Ovary (tissue), 7 donors: ENCODE measurements at regions not wholly inside any gene's neighbourhood (a gene's known extent, or its start where the extent isn't known, plus 50 kb on each side); places are given as distances from the start of the nearest gene placed in this dataset.

Experiments used
- DNase-seq, 5 donors: peaks; one replicate each; pipeline ENCODE4 v3.0.0-alpha.2; 2019 to 2020
- H3K27ac ChIP-seq, 2 donors: fragments of 200-600 bp; one replicate each; pipeline versions ENCODE4 v1.5.1 to v1.8.0; 2019 to 2022
- H3K27me3 ChIP-seq: fragments of 200-600 bp; one replicate; pipeline ENCODE4 v1.8.0; 2022
- H3K36me3 ChIP-seq: fragments of 200-600 bp; sonication (generic); one replicate; pipeline ENCODE4 v1.5.1; 2019
- H3K4me1 ChIP-seq: one replicate; pipeline ENCODE4 v1.8.1; 2013; ENCODE audit warnings: mild to moderate bottlenecking, moderate library complexity; ENCODE audit not compliant: insufficient read depth
- H3K4me3 ChIP-seq: fragments of 200-600 bp; sonication (generic); one replicate; pipeline ENCODE4 v1.5.1; 2017
- H3K9me3 ChIP-seq, 2 donors: fragments of 200-600 bp in 1 of 2; sonication (generic) in 1 of 2; one replicate each; pipeline versions ENCODE4 v1.5.1 to v1.8.1; 2013 to 2019; ENCODE audit warnings: mild to moderate bottlenecking in 1 of 2, moderate library complexity in 1 of 2
- EP300 ChIP-seq: sonication (generic); formaldehyde crosslinking; IDR thresholded peaks from one replicate; pipeline ENCODE4 v1.6.1; 2017; ENCODE audit warnings: antibody characterized with exemption
- POLR2A ChIP-seq: fragments of 450-650 bp; IDR thresholded peaks from one replicate; pipeline ENCODE4 v1.6.1; 2017; ENCODE audit warnings: antibody characterized with exemption, mild to moderate bottlenecking, moderate library complexity
- WGBS, 3 donors: extraction: QIAGEN DNeasy Blood & Tissue Kit in 1 of 3; methylation state at CpG; one replicate each; pipeline versions ENCODE4 v1.1.5 to v1.1.7; 2013 to 2017; 5-methylcytosine and 5-hydroxymethylcytosine counted together
- intact Hi-C, 4 donors: fragments of 100-400 bp; cut with DNase I; formaldehyde crosslinking; loops; one replicate each; pipeline versions ENCODE4 v1.11.0 to v1.15.1; 2022 to 2023
- TF ChIP-seq, protein P1 (sequence below), 3 donors: fragments of 450-650 bp in 2 of 3; fragments of 200-600 bp in 1 of 3; IDR thresholded peaks; one replicate each; pipeline versions ENCODE4 v1.5.1 to v1.8.0; 2016 to 2022; ENCODE audit warnings: antibody characterized with exemption in 3 of 3, mild to moderate bottlenecking in 1 of 3
- donor health status: DM: no; HTN: no; CAD: no; lungs with moderate emphysema.
- donor health status: DM: no; HTN: no; CAD: no.
- donor health status: Bipolar disorder and iron deficiency.
- donor health status: DM: no; HTN: no; CAD: no.
- donor health status: DM: yes; HTN: yes; CAD: no.

DNA sequence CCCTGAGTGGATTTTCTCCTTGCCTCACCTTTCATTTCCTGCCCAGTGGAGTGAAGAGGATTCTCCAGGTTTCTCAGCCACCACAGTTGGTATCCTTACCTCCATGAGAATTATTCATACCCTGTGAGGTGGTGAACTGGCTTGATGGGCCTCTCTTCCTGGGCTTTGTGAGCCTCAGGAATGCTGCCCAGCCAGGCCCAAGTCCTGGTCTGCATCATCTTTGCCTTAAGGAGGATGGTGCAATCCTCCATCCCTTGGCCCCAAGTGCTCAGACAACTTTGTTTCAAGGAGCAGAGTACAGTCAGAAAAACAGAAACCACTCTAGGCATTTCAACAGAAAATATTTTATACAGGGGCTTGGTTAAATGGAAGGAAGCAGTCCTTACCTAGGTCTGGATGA is 114.2 kb upstream of the CADM1 start:
- DNase-seq, result no peak
- TF ChIP-seq EP300 (no peak), POLR2A (no peak)
- TF ChIP-seq, protein P1, sequence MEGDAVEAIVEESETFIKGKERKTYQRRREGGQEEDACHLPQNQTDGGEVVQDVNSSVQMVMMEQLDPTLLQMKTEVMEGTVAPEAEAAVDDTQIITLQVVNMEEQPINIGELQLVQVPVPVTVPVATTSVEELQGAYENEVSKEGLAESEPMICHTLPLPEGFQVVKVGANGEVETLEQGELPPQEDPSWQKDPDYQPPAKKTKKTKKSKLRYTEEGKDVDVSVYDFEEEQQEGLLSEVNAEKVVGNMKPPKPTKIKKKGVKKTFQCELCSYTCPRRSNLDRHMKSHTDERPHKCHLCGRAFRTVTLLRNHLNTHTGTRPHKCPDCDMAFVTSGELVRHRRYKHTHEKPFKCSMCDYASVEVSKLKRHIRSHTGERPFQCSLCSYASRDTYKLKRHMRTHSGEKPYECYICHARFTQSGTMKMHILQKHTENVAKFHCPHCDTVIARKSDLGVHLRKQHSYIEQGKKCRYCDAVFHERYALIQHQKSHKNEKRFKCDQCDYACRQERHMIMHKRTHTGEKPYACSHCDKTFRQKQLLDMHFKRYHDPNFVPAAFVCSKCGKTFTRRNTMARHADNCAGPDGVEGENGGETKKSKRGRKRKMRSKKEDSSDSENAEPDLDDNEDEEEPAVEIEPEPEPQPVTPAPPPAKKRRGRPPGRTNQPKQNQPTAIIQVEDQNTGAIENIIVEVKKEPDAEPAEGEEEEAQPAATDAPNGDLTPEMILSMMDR (IDR thresholded peaks at IDR 0.05), result no peak
- Histone ChIP-seq H3K4me3 (no peak overlapping the region), H3K27ac (no peak overlapping the region), H3K9me3 (no peaks in the 10 kb centered on the region), H3K4me1 (peaks cover 5% of the 10 kb centered on the region), H3K27me3 (no peaks in the 10 kb centered on the region), H3K36me3 (no peaks in the 10 kb centered on the region)
- intact Hi-C loops, result no loop called here

DNA sequence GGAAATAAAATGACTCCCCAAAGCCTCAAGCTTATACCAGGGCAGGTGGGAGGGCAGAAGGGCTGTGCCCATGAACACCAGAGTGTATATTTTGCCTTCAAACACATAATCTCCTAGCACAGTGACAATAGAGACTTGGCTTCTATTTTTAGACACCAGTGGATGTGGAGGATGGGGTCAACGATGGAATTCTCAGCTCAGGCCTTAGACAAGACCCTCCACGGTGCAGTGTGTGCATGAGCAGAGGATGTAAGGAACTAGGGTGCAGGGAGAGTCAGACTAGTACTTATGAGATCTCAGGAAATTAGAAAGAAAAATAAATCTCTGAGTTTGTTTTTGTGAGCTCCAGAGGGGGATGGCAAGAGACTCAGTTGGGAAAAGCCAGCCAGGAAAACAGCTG is 113.6 kb upstream of the CADM1 start:
- Histone ChIP-seq H3K9me3 (no peaks in the 10 kb centered on the region), H3K36me3 (no peaks in the 10 kb centered on the region), H3K4me1 (peaks cover 1% of the 10 kb centered on the region), H3K27ac (no peak overlapping the region), H3K4me3 (no peak overlapping the region), H3K27me3 (no peaks in the 10 kb centered on the region)
- 37 to 40% (median 38%) methylated on average over 2 of the region's 2 CpGs for WGBS, 3 donors
- no peak for DNase-seq
- intact Hi-C loops, result no loop called here
- TF ChIP-seq POLR2A (no peak), EP300 (no peak)
- TF ChIP-seq, protein P1 (IDR thresholded peaks at IDR 0.05), result no peak

DNA sequence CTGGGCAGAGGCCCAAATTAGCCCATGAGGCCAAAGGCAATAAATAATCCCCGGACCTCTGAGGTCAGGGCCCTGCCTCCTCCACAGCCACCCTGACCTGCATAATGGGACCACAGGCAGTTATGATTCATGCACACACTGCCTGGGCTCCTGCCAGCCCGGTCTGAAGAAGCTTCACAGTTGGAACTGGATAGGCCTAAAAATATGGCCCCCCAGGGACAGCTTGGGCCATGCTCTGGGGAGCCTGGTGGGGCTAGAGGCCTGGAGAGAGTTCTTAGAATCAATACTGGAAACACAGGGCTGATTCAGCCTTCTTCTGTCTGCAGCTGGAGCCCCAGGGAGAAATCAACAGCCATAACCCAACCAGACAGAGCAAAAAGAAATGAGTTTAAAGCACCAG is 112.8 kb upstream of the CADM1 start:
- Histone ChIP-seq H3K4me3 (no peak overlapping the region), H3K36me3 (no peaks in the 10 kb centered on the region), H3K27ac (no peak overlapping the region), H3K9me3 (no peaks in the 10 kb centered on the region), H3K4me1 (no peaks in the 10 kb centered on the region), H3K27me3 (no peaks in the 10 kb centered on the region)
- DNase-seq, result no peak
- 0 to 15% (median 9%) methylated on average over 2 of the region's 2 CpGs for WGBS, 3 donors
- no peak for TF ChIP-seq EP300
- TF ChIP-seq, protein P1 (IDR thresholded peaks at IDR 0.05), result no peak
- intact Hi-C loops, result no loop called here

DNA sequence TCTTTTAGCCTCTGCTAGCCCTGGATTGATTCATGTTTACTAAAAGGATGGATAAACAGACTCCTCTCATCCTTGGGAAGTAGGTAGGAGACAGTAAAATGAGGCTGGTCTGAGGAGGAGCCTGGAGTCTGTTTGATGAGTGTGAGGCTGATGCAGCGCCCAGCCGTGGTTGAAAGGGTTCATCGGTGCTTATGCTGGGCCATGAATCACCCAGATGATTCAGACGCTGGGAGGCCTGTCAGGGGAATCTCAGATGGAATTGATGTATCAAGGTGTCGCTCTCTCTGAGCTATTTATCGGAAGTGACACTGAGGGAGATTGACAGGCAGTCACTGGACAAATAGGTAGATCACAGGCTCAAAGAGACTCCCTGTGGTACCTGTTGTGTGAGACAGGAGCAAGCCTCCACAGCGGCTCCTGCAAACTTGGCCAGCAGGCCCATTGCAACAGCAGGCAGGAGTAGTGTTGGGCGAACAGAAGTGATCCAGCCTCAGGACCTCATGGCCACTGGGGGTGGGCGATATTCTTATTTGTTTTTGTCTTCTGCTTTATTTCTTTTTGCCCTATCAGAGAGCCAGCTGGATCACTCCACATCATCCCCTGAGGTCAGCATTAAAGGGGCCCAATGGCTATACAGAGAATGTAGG is 109.9 kb upstream of the CADM1 start:
- no peak for TF ChIP-seq POLR2A
- TF ChIP-seq, protein P1 (IDR thresholded peaks at IDR 0.05), result no peak
- TF ChIP-seq EP300, result no peak
- Histone ChIP-seq H3K9me3 (no peaks in the 10 kb centered on the region), H3K27ac (no peak overlapping the region), H3K36me3 (no peaks in the 10 kb centered on the region), H3K27me3 (no peaks in the 10 kb centered on the region), H3K4me1 (no peaks in the 10 kb centered on the region), H3K4me3 (no peak overlapping the region)
- 80 to 86% (median 83%) methylated on average over 9 of the region's 9 CpGs for WGBS, 3 donors
- intact Hi-C loops, result no loop called here
- no peak for DNase-seq
